ENCODE measurements at regions not wholly inside any gene's neighbourhood (a gene's known extent, or its start where the extent isn't known, plus 50 kb on each side); places are given as distances from the start of the nearest gene placed in this dataset.

GRCh38 chr22:46066691-46067090 lies 83.6 kb upstream of the PPARA start:
- no peak for TF ChIP-seq POLR2A (IDR thresholded peaks at IDR 0.05)
- no peak for TF ChIP-seq EP300 (IDR thresholded peaks at IDR 0.05)
- no peak for TF ChIP-seq POLR2AphosphoS5 (IDR thresholded peaks at IDR 0.05)
- TF ChIP-seq CTCF (IDR thresholded peaks at IDR 0.05) = no peak
- peak; percentile 45 to 55 for DNase-seq (ENCODE audit: low spot score in 2 of 2)
- 16% methylated on average over 11 of the region's 11 CpGs for WGBS
- H3K27ac ChIP-seq = peak overlapping the region; percentile 98
- no peaks in the 10 kb centered on the region for H3K36me3 ChIP-seq
- peaks cover 70% of the 10 kb centered on the region for H3K4me1 ChIP-seq
- no peaks in the 10 kb centered on the region for H3K27me3 ChIP-seq
- H3K9me3 ChIP-seq = no peaks in the 10 kb centered on the region
- peak overlapping the region; percentile 79 for H3K4me3 ChIP-seq

GRCh38 chr22:46067159-46068111 lies 82.9 kb upstream of the PPARA start:
- 15% methylated on average over 19 of the region's 19 CpGs for WGBS
- Histone ChIP-seq H3K27ac (peak overlapping the region; percentile 98), H3K9me3 (no peaks in the 10 kb centered on the region), H3K36me3 (no peaks in the 10 kb centered on the region), H3K27me3 (no peaks in the 10 kb centered on the region), H3K4me3 (peak overlapping the region; percentile 79), H3K4me1 (peaks cover 62% of the 10 kb centered on the region)
- no peak for DNase-seq (ENCODE audit: low spot score in 2 of 2)
- TF ChIP-seq POLR2A (IDR thresholded peaks at IDR 0.05) (no peak), POLR2AphosphoS5 (IDR thresholded peaks at IDR 0.05) (no peak), EP300 (IDR thresholded peaks at IDR 0.05) (no peak), CTCF (IDR thresholded peaks at IDR 0.05) (no peak)

- Histone ChIP-seq H3K4me3 (peak overlapping the region; percentile 79), H3K4me1 (peaks cover 55% of the 10 kb centered on the region), H3K9me3 (no peaks in the 10 kb centered on the region), H3K27me3 (no peaks in the 10 kb centered on the region), H3K36me3 (no peaks in the 10 kb centered on the region), H3K27ac (peak overlapping the region; percentile 98)
- TF ChIP-seq CTCF (IDR thresholded peaks at IDR 0.05) (no peak), POLR2A (IDR thresholded peaks at IDR 0.05) (no peak), EP300 (IDR thresholded peaks at IDR 0.05) (no peak)
- WGBS = 25% methylated on average over 2 of the region's 2 CpGs
- no peak for DNase-seq (ENCODE audit: low spot score in 2 of 2)
These were observed 82.1 kb upstream of the PPARA start for GRCh38 chr22:46068181-46068592.

- WGBS = 5% methylated on average over 14 of the region's 14 CpGs
- no peak for TF ChIP-seq CTCF (IDR thresholded peaks at IDR 0.05)
- no peak for TF ChIP-seq POLR2A (IDR thresholded peaks at IDR 0.05)
- TF ChIP-seq EP300 (IDR thresholded peaks at IDR 0.05) = no peak
- no peak for TF ChIP-seq POLR2AphosphoS5 (IDR thresholded peaks at IDR 0.05)
- Histone ChIP-seq H3K4me3 (peak overlapping the region; percentile 79), H3K36me3 (no peaks in the 10 kb centered on the region), H3K27me3 (no peaks in the 10 kb centered on the region), H3K9me3 (no peaks in the 10 kb centered on the region), H3K27ac (peak overlapping the region; percentile 98), H3K4me1 (peaks cover 48% of the 10 kb centered on the region)
- peak; percentile 66 to 69 for DNase-seq (ENCODE audit: low spot score in 2 of 2)
These were observed 81.5 kb upstream of the PPARA start for GRCh38 chr22:46068593-46069491.
